NCI-H69 (cell line): ENCODE measurements at regions not wholly inside any gene's neighbourhood (a gene's known extent, or its start where the extent isn't known, plus 50 kb on each side); places are given as distances from the start of the nearest gene placed in this dataset.
A peak's percentile ranks its signal among the peaks of the same experiment; 100 is the strongest.

ENCODE experiments used
- DNase-seq: peaks from one replicate; lab custom pipeline; 2025; lab: John Stamatoyannopoulos, UW

DNA sequence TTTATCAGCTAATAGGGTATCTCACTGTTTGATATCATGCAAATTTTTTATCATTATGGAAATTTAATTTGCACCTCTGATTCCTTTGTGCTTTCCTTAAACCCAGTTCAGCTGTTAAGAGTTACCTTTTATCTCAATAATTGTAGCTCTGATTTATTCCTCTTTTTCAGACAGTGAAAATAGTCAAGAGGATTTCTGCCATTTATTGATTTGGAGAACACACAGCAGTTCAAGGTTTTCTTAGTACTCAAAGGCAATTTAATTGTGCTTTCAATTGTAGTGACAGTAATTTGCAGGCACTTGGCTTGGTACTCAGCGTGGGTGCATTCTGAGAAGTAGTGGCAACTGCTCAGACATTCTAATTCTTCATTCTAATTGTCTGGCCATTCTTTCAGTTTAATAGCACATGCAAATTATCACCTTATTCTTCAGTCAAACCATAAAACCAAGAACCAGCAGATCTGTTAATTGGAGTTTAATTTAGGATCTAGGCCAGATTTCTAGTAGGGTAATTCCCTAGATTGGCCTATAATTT, 709.3 kb downstream of the RPS29 start:
- peak; percentile 87 for DNase-seq

DNA sequence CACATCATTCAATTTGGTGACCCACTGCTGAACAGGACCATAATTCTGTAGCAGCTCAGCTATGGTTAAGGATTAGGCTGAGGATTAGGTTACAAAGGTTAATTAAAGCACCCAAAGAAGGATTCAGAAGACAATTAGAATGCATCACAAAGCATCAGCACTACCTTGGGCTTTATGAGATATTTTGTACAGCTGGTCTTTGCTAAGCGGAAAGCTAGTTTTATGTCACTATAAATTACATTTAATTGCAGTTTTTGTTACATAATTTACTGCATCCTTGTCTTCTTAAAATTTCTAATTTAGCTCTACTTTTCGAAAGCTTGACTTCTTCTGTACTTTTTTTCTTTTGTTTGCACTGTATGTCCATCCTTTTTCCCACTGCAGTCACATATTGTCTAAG, 711.5 kb downstream of the RPS29 start:
- DNase-seq, result peak; percentile 85

DNA sequence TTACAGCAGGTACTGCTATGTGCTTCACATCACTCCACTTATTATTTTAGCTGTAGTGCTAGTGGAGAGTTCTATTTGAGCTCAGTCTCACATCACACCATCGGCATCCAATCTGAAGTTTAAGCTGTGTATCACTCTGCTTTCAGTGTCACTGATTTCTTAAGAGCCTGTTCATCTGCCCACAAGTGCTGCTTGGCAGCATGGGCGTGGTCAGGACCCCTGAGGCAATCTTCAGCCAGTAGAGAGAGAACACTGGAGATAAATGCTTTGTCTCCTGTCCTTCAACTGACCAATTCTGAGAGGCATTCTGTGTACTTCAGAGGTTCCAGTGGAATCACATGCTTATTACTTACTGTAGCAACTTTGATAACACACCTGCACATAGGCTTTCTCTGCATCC, 728.8 kb downstream of the RPS29 start:
- peak; percentile 65 for DNase-seq

DNA sequence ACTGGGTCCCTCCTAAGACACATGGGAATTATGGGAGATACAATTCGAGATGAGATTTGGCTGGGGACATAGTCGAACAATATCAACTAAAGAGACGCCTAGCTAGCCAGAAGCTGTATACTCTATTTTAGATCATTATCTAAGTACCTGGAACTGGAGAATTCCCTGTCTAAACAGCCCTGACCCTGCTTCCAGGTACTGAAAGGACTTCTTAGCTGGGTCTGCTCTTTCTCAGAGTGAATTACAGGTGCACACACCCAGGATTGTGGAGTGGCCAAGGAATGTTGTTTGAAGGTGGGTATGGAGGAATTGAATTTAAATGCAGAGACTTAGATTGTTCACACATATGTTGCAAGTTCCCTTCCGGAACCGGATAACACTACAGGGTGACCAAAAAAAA, 733.0 kb downstream of the RPS29 start:
- no peak for DNase-seq

DNA sequence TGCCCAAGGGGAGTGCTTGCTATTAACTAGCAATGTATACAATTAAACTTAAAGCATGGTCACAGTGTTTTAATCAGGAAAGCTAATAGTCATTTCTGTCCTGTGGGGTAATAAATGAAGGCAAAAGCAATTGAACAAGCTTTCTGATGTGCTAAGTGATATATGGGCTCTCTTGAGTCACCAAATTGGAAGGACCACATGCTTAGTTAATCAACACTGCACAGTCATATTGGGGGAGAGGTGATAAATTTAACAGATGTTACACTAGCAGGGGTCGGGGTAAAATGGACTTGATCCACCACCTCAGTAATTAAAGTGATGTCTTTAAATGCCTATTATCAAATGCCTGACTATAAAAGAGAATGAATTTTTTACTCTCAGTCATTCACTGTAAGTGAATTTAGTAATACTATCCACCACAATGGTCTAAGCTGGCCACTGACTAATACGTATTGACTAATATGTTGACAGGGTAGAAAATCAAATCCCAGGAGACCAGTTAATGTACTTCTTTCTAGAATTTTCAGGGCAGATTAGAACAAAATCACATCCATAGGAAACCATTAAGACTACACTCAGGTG, 736.3 kb downstream of the RPS29 start:
- peak; percentile 99 for DNase-seq

DNA sequence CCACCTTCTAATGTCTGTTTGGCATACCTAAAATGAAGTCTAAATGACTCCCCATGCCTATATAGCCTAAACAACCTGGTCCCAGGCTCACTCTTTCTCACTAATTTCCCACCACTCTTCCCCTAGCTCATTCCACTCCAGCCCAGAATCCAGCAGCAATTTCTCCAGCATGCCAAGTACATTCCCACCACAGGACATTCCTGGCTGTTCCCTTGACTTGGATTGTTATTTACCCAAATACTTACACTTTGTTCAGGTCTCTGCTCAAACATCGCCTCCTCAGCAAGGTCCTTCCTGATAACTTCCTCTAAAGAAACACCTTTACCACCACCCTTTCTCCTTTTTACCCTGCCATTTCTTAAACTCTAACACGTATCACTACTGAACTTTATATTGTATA, 743.4 kb downstream of the RPS29 start:
- no peak for DNase-seq

DNA sequence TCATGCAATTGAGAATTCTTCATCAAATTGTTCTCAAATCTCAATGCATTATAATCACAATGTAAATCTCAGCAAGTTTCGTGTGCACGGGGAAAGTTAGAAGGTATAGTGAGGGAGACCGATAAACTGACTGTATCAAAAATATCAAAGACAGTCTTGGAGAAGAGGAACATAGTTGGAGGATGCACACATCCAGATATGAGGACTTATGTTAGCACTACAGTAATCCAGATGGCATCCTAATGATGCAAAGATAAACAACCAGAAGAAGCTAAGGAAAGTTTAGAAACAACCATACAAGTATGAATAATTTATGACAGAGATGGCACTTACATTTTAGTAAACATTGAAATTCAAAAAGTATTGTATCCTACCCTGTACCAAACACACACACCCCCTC, 760.1 kb downstream of the RPS29 start:
- DNase-seq, result no peak

DNA sequence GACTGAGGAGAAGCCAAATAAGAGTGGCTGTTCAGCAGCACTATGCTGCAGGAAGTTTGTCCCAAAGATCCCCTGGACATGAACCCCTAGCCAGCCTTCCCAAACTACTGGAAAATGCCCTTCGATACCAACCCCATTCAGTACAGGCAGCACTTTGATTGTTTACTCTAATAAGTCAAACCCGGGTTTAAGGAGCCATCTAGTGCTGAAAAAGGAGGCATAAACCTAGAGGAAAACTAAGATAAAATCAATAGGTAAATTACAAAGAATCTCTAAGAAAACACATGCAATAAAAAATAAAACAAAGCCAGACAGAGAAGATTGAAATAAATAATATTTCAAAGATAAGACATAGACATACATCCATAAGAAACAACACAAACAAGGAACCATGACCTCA, 771.6 kb downstream of the RPS29 start:
- no peak for DNase-seq

DNA sequence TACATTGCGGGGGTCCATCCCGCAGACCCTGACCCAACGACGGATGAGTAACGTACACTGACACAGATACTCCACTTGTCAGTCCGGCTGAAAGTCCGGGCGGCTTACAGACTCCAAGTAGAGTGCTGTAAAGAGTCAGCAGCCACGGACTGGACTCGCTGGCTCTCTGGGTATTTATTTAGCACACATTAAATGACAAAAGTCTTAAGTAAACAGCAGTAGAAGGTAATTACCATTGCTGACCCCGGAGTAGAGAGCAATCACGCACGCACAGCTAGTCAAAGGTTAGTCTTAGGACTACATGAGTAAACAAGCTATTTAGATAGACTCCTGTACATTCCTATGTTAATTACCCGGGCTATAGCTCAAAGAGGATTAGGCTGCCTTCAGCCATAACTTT, 780.9 kb downstream of the RPS29 start:
- peak; percentile 25 for DNase-seq

DNA sequence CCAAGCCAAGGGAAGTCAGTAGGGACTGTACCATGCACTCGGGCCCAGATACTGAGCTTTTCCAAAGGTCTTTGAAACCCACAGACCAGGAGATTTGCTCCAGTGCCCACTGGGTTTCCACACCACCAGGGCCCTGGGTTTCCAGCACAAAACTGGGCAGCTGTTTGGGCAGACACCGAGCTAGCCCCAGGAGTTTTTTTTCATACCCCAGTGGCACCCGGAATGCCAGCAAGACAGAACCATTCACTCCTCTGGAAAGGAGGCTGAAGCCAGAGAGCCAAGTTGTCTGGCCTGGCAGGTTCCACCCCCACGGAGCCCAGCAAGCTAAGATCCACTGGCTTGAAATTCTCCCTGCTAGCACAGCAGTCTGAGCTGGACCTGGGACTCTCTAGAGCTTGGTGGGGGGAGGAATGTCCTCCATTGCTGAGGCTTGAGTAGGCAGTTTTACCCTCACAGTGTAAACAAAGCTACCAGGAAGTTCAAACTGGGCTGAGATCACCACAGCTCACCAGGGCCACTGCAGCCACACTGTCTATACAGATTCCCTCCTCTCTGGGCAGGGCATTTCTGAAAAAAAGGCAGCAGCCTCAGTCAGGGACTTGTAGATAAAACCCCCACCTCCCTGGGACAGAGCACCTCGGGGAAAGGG, 793.7 kb downstream of the RPS29 start:
- DNase-seq, result peak; percentile 54

DNA sequence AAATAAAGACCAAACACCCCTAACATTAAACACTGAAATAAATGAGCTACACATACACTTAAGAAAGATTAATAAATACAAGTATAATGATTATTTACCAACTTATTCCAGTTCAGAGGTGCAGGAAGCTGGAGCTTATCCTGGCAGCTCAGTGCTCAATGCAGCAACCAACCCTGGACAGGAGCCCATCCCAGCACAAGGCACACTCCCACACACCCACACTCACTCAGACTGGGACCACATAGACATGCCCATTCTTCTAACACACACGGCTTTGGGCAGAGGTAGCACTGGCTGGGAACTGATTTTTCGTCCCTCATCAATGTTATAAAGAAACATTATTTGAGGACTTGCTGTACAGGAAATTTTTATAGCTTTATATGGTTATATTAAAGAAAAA, 797.4 kb downstream of the RPS29 start:
- DNase-seq, result no peak

DNA sequence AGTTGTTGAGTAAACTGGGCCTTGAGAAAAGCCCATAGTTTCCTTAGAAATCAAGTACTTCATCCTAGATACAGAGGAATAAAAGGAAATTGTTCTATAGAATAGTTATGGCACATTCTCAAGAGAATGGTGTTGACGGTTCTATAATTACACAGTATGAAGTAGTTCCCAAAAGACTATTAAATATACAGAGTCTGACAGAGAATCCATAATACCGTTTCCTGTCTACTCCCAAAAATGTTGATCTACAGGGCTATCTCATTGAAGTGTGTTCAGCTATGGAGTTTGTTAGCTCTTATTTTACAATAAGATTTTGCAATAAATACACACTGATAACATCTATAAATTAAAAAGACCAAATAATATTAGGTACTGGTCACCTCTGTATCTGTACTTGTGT, 799.7 kb downstream of the RPS29 start:
- DNase-seq, result peak; percentile 80

DNA sequence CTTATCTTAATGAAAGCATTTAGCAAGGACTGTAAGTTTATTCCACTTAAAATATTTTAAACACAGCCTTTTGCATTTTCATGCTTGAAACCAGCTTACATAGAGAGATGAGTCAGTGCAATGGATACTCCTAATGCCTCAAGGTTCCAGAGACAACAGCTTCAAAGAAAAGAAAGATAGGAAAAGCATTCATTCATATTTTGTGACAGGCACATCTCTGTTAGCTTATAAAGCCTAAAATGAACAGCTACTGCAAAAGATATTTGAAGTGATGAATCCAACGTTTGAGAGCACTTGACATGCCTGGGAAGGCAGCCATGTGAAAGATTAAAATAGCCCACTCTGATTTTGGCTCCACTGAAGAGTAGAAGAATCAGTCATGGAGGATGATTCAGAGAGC, 814.5 kb downstream of the RPS29 start:
- DNase-seq, result no peak

DNA sequence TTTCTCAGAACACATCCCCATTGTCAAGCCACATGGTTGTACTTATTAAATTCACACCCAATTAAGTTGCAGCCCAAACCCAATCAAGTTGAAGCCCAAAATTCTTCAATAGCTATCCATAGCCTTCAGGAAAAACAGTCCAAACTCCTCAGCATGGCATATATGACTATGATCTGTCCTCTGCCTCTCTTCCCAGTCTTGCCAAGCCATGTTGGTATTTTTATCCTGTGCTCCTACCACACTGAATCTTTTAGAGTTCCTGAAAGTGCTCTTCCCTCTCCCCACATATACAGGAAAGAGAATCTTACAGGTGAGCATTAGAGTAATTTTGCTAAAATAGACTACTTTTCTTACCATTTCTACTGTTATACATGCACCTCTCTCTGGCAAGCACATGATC, 834.9 kb downstream of the RPS29 start:
- DNase-seq, result no peak

DNA sequence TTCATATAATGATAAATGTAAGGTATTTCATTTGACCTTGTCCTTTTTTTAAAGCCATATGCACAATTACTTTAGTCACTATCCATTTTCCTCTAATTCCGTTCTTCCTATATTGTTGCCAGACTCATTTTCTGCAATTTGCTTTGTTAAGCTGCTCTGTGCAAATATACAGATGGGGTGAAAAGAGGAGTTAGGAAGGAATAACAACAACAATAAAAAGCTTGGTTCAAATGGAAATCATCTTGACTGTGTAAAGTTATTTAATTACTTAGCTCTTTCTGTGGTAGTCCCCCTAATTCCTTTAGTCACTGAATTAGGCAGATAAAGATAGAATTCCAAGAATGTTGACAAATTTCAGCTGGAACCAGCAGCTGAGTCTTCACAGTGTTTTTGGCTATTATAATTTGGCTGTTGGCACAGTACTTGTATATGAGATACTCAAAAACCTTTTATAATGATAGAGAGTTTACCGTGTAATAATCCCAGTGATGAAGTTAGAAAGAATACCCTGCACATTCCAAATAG, 838.0 kb downstream of the RPS29 start:
- peak; percentile 37 for DNase-seq

DNA sequence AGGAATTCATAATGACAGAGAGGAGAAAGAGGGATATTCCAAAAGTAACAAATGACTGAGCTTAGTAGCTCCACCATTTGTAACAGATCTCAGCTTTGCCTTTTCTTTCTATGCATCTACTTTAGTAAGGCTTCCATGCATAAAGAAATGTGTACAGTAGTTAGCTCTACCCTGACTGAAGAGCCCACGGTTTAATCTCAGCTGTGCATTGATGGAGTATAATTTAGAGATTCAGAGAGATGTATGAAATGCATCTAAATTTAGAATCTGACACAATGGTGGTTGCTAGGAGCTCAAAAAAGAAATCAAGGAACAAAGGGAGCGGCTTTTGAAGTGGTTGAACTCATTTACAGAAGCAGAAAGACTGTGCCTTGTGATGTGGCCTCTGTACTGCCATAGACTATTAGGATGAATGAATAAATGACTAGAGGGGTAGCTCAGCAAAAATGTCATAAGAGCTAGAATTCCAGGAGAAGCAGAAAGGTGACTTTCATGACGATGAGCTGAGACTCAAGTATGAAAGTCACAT, 838.6 kb downstream of the RPS29 start:
- peak; percentile 37 for DNase-seq

DNA sequence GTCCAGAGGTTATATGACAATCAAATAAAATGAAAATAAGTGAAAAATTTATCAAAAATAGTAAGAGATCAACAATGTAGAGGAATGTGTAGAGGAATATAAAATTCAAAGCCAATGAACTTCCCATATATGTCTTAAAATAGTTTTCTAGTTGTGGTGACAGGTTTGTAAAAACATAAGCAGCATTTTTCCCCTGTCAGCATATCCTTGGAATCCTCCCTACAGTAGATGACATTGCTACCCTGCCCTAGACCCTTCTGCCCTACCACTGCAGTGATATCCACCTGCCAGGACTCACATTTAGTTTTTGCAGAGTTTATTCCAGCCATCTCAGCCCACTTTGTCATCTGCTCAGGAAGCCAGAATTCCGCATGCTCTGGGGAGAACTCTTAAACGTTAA, 842.0 kb downstream of the RPS29 start:
- DNase-seq, result no peak

DNA sequence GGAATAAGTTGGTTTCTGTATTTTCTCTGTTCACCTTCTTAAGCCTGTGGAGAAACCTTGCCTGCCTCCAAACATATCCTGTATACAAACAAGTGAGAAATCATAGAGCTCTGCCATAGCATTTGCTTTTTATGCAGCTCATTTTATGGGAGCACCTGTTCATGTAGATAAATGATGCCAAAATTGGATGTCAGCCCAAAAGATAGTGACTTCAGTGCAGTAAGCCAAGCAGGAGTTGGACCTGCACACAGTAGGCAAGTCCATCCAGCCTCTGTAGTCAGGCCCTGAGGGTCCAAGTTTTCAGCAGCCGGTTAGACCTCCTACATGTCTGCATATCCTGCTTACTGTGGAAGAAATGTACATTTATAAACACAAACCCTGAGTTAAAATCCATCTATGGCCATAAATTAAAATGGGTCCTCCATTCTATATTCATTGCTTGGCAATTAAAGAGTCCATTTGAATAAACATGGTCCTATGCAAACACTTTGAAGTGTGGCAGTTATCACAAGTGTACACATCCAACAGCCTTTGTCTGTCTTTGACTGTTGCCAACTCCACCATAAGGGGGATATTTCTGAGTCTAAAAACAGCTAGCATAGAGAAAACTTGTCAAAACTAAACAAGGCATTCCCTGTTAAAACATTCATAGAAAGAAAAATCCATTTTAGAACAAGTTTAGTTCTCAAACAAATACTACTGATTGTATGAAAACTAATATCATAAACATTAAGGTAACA, 847.8 kb downstream of the RPS29 start:
- peak; percentile 99 for DNase-seq

DNA sequence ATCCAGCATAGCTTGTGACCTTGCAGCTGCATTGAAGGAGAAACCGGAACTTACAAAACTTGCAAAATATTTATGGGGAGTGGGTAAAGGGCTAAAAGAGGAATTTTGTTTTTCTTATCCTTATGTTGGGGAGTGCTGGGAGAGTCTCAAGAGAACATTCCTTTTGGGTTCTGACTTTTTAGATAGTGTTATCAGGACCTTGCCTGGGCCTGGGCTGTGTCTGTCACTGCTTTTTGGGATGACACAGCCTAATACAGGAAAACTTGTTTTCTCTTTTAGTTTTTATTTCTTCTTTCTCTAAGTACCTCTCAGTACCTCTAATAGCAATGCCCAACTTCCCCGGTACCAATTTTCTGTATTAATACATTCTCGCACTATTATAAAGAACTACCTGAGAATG, 850.6 kb downstream of the RPS29 start:
- no peak for DNase-seq

DNA sequence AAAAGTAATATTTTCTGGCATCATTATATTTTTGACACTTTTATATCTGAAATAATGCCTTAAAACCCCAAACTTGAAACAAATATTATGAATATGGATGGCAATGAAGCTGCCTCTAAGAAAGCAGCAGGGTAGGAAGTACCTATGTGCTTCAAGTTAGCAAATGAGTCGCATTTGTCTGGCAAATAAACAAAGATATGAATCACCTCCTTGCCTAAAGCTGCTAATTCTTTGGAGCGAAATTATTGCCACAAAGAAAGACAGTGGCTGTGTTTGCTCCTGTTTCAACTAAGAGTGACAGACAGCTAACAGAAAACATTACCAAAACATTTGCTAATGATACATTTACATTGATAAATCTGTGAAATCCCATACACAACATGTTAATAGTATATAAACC, 854.9 kb downstream of the RPS29 start:
- peak; percentile 46 for DNase-seq

DNA sequence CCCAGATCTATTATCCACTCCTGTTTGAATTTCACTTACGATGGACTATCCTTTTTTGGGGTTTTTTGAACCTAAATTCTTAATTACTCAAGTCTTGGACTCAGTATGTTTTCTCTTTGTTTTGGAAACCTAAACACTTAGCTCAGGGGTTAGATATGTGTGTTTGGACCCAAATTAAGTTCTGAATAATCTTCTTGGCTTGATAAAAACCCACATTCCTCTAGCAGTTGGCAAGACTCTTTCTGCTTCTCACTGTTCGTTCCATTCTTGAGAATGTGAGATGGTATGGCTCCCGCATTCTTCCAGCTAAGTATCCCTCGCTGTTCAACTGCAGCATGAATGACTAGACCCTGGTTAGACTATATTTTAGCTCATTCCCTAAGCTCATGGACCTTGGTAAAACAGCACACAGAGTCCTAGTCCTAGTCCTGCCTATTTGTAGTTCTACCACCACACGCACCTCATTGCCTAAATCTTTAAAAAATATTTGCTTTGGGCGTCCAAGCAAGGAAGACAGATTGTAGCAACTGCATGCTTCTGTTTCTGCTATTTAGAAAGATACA, 860.0 kb downstream of the RPS29 start:
- DNase-seq, result peak; percentile 17

DNA sequence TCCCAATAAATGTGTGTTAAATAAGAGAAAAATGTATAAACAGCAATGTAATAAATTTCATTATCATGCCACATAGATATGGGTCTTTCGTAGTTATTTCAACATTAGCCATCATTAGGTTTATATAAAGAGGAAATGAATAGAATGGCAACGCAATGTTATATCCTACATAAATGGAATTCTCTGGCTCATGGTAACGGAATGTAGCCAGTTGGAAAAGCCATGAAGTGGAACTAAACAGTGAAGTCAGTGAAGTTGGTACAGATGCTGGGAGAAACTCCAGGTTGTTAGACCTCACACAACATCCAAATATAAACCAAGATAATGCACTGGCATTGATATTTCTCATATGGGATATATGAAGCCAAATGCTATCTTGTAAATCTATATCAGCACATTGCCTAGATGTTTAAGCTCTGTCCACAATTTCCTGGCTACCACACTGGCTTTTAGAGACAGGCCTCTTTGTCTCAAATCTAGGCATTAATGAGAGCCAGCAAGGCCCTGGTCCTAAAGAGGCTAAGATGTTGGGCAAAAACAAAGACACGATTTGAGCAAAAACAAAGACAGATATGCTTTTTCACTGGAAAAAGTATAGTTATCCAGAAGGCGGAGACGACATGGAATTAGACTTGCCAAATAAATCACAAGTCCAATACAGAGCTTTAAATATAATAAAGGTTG, 861.0 kb downstream of the RPS29 start:
- DNase-seq, result no peak
